WTC11 (cell line): ENCODE measurements at regions not wholly inside any gene's neighbourhood (a gene's known extent, or its start where the extent isn't known, plus 50 kb on each side); places are given as distances from the start of the nearest gene placed in this dataset.

Experiments used
- ATAC-seq: fragments of 200-7000 bp; cut with Tn5 transposase; 2 replicates; pipeline ENCODE4 v1.10.0; 2021; ENCODE audit warnings: mild to moderate bottlenecking, moderate library complexity
- CTCF ChIA-PET: fragments of 300-600 bp; sonication (Branson Sonifier 250); formaldehyde crosslinking; loops from one replicate; lab custom pipeline; 2021; ENCODE audit warnings: antibody characterized with exemption; lab: Charles Lee
- POLR2A ChIA-PET: fragments of 350-600 bp; sonication (Branson Sonifier 250); formaldehyde crosslinking; loops from one replicate; lab custom pipeline; 2021; ENCODE audit warnings: antibody characterized with exemption; lab: Charles Lee
- DNase-seq: peaks from one replicate; pipeline ENCODE4 v3.0.0; 2021; ENCODE audit warnings: low spot score
- H3K27ac Mint-ChIP-seq: 2 replicates; pipeline ENCODE4 v1.8.0; 2021; ENCODE audit warnings: mixed read lengths
- H3K27me3 Mint-ChIP-seq: 2 replicates; pipeline ENCODE4 v1.8.0; 2021; ENCODE audit warnings: low read depth, mild to moderate bottlenecking, moderate library complexity, mixed read lengths
- H3K36me3 Mint-ChIP-seq: 2 replicates; pipeline ENCODE4 v1.8.0; 2021; ENCODE audit warnings: mixed read lengths
- H3K4me1 Mint-ChIP-seq: 2 replicates; pipeline ENCODE4 v1.8.0; 2022; ENCODE audit warnings: mixed read lengths
- H3K4me3 Mint-ChIP-seq: 2 replicates; pipeline ENCODE4 v1.8.0; 2021; ENCODE audit warnings: mild to moderate bottlenecking, moderate library complexity, mixed read lengths
- H3K9me3 Mint-ChIP-seq: 2 replicates; pipeline ENCODE4 v1.8.0; 2021; ENCODE audit warnings: mixed read lengths
- CREB1 ChIP-seq: sonication (generic); formaldehyde crosslinking; IDR thresholded peaks from 2 replicates; pipeline ENCODE4 v1.8.0; 2023; ENCODE audit warnings: mild to moderate bottlenecking, missing genetic modification reagents
- E2F4 ChIP-seq: sonication (generic); formaldehyde crosslinking; IDR thresholded peaks from 2 replicates; pipeline ENCODE4 v1.8.1; 2022; ENCODE audit warnings: low read depth, mild to moderate bottlenecking, moderate library complexity, missing genetic modification reagents, borderline replicate concordance
- FOXK1 ChIP-seq: sonication (generic); formaldehyde crosslinking; IDR thresholded peaks from 2 replicates; pipeline ENCODE4 v1.8.0; 2022; ENCODE audit warnings: mild to moderate bottlenecking, moderate library complexity, missing genetic modification reagents
- GRHL2 ChIP-seq: fragments of 250-450 bp; sonication (Bioruptor Pico); IDR thresholded peaks from 2 replicates; pipeline ENCODE4 v1.8.0; 2022; ENCODE audit warnings: mild to moderate bottlenecking, moderate library complexity; ENCODE audit not compliant: insufficient replicate concordance, severe bottlenecking
- GTF2I ChIP-seq: fragments of 250-450 bp; sonication (Bioruptor Pico); conservative IDR thresholded peaks from 2 replicates; pipeline ENCODE4 v1.4.0; 2021; ENCODE audit warnings: mild to moderate bottlenecking
- IRF1 ChIP-seq: sonication (generic); formaldehyde crosslinking; IDR thresholded peaks from 2 replicates; pipeline ENCODE4 v1.8.0; 2023; ENCODE audit warnings: missing genetic modification reagents
- IRF2 ChIP-seq: sonication (generic); formaldehyde crosslinking; IDR thresholded peaks from 2 replicates; pipeline ENCODE4 v1.8.0; 2022; ENCODE audit warnings: low read depth, missing genetic modification reagents, borderline replicate concordance
- MYBL2 ChIP-seq: sonication (generic); formaldehyde crosslinking; IDR thresholded peaks from 2 replicates; pipeline ENCODE4 v1.8.1; 2023; ENCODE audit warnings: mild to moderate bottlenecking, moderate library complexity, missing genetic modification reagents
- NFE2L1 ChIP-seq: sonication (generic); formaldehyde crosslinking; IDR thresholded peaks from 2 replicates; pipeline ENCODE4 v1.8.1; 2023; ENCODE audit warnings: missing genetic modification reagents
- NFYB ChIP-seq: sonication (generic); formaldehyde crosslinking; conservative IDR thresholded peaks from 2 replicates; pipeline ENCODE4 v1.8.0; 2022; ENCODE audit warnings: low read depth, missing genetic modification reagents
- NR3C1 ChIP-seq: sonication (generic); formaldehyde crosslinking; conservative IDR thresholded peaks from 2 replicates; pipeline ENCODE4 v1.8.1; 2023; ENCODE audit warnings: low read depth, mild to moderate bottlenecking, missing genetic modification reagents
- SOX15 ChIP-seq: fragments of 250-450 bp; sonication (Bioruptor Pico); IDR thresholded peaks from 2 replicates; pipeline ENCODE4 v1.9.0; 2021; ENCODE audit warnings: mild to moderate bottlenecking
- TCF7 ChIP-seq: sonication (generic); formaldehyde crosslinking; IDR thresholded peaks from 2 replicates; pipeline ENCODE4 v1.8.0; 2022; ENCODE audit warnings: mild to moderate bottlenecking, low read depth, missing genetic modification reagents, moderate library complexity
- TEAD1 ChIP-seq: sonication (generic); formaldehyde crosslinking; IDR thresholded peaks from 2 replicates; pipeline ENCODE4 v1.8.0; 2022; ENCODE audit warnings: mild to moderate bottlenecking, missing genetic modification reagents
- TEAD4 ChIP-seq: sonication (generic); formaldehyde crosslinking; IDR thresholded peaks from 2 replicates; pipeline ENCODE4 v1.8.0; 2022; ENCODE audit warnings: mild to moderate bottlenecking, missing genetic modification reagents
- ZNF423 ChIP-seq: fragments of 250-450 bp; sonication (Bioruptor Pico); IDR thresholded peaks from 2 replicates; pipeline ENCODE4 v2.1.2; 2022; ENCODE audit warnings: mild to moderate bottlenecking, moderate library complexity
- ZNF425 ChIP-seq: fragments of 250-450 bp; sonication (Bioruptor Pico); conservative IDR thresholded peaks from 2 replicates; pipeline ENCODE4 v1.9.0; 2021; ENCODE audit warnings: mild to moderate bottlenecking
- TF ChIP-seq, protein P1 (sequence below): sonication (generic); formaldehyde crosslinking; IDR thresholded peaks from 2 replicates; pipeline ENCODE4 v1.8.0; 2022; ENCODE audit warnings: missing genetic modification reagents
- TF ChIP-seq, protein P2 (sequence below): sonication (generic); formaldehyde crosslinking; conservative IDR thresholded peaks from 2 replicates; pipeline ENCODE4 v1.8.1; 2022; ENCODE audit warnings: mild to moderate bottlenecking, missing genetic modification reagents
- TF ChIP-seq, protein P3 (sequence below): sonication (generic); formaldehyde crosslinking; IDR thresholded peaks from 2 replicates; pipeline ENCODE4 v1.8.0; 2023; ENCODE audit warnings: missing genetic modification reagents, mild to moderate bottlenecking, borderline replicate concordance

DNA sequence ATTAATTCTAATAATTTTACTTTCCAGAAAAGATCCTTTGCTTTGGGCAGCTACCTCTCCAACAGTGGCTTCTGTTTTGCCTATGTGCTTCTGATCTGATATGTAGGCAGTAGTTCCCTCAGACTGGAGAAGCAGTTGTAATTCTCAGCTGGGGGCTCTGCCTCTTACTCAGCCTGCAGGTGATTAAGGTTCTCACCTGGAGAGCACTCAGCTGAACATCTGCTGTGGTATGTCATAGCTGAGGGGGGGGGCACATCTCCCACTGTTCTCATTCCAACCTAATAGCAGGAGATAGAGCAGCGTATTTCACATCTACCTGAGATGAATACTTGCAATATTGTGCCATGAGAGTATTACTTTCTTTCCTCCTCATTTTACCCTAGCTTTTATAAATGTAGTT, 511.9 kb upstream of the CDH8 start:
- H3K27me3 Mint-ChIP-seq = no peaks in the 10 kb centered on the region
- ATAC-seq = peak; percentile 89
- CTCF ChIA-PET = interaction anchor here (1.1 kb wide), 1 partner anchor 139 kb away, joined by 4 read pairs; no protein-coding TSS in a partner anchor
- H3K4me3 Mint-ChIP-seq = no peak overlapping the region
- no peaks in the 10 kb centered on the region for H3K36me3 Mint-ChIP-seq
- peak; percentile 31 for DNase-seq
- peaks cover 20% of the 10 kb centered on the region for H3K4me1 Mint-ChIP-seq
- peaks cover 5% of the 10 kb centered on the region; the same call in 1 of the 2 replicates for H3K9me3 Mint-ChIP-seq
- TF ChIP-seq ZNF423 (CRISPR knock-in tag) (peak; percentile 69; the same call in 1 of the 2 replicates), CREB1 (CRISPR knock-in tag) (no peak)
- TF ChIP-seq, all 79 proteins: peak for 1
- H3K27ac Mint-ChIP-seq = no peak overlapping the region
- POLR2A ChIA-PET = no interaction called here

- POLR2A ChIA-PET = no interaction called here
- Mint-ChIP-seq H3K27me3 (no peaks in the 10 kb centered on the region), H3K4me3 (no peak overlapping the region), H3K4me1 (peaks cover 20% of the 10 kb centered on the region), H3K36me3 (no peaks in the 10 kb centered on the region), H3K27ac (no peak overlapping the region), H3K9me3 (peaks cover 2% of the 10 kb centered on the region; the same call in 1 of the 2 replicates)
- TF ChIP-seq TEAD1 (CRISPR knock-in tag) = no peak
- TF ChIP-seq MYBL2 (CRISPR knock-in tag) = no peak
- no peak for TF ChIP-seq NFE2L1
- TF ChIP-seq, protein P1, sequence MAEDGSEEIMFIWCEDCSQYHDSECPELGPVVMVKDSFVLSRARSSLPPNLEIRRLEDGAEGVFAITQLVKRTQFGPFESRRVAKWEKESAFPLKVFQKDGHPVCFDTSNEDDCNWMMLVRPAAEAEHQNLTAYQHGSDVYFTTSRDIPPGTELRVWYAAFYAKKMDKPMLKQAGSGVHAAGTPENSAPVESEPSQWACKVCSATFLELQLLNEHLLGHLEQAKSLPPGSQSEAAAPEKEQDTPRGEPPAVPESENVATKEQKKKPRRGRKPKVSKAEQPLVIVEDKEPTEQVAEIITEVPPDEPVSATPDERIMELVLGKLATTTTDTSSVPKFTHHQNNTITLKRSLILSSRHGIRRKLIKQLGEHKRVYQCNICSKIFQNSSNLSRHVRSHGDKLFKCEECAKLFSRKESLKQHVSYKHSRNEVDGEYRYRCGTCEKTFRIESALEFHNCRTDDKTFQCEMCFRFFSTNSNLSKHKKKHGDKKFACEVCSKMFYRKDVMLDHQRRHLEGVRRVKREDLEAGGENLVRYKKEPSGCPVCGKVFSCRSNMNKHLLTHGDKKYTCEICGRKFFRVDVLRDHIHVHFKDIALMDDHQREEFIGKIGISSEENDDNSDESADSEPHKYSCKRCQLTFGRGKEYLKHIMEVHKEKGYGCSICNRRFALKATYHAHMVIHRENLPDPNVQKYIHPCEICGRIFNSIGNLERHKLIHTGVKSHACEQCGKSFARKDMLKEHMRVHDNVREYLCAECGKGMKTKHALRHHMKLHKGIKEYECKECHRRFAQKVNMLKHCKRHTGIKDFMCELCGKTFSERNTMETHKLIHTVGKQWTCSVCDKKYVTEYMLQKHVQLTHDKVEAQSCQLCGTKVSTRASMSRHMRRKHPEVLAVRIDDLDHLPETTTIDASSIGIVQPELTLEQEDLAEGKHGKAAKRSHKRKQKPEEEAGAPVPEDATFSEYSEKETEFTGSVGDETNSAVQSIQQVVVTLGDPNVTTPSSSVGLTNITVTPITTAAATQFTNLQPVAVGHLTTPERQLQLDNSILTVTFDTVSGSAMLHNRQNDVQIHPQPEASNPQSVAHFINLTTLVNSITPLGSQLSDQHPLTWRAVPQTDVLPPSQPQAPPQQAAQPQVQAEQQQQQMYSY (CRISPR knock-in tag) = no peak
- no peak for TF ChIP-seq TCF7 (CRISPR knock-in tag)
- no peak for TF ChIP-seq GTF2I (CRISPR knock-in tag)
- CTCF ChIA-PET = interaction anchor here (1.8 kb wide), 1 partner anchor 138 kb away, joined by 6 read pairs; no protein-coding TSS in a partner anchor
- ATAC-seq = no peak
- DNase-seq = no peak
Measured at GRCh38 chr16:62546701-62547100, 510.5 kb upstream of the CDH8 start.

- Mint-ChIP-seq H3K36me3 (no peaks in the 10 kb centered on the region), H3K27me3 (no peaks in the 10 kb centered on the region), H3K4me1 (peaks cover 17% of the 10 kb centered on the region), H3K4me3 (no peak overlapping the region), H3K9me3 (no peaks in the 10 kb centered on the region), H3K27ac (no peak overlapping the region)
- POLR2A ChIA-PET = interaction anchor here (0.8 kb wide), 1 partner anchor 745 kb away, joined by 4 read pairs; no protein-coding TSS in a partner anchor
- CTCF ChIA-PET = interaction anchor here (0.6 to 1.8 kb wide), 13 partner anchors 10 to 745 kb away, joined by 3 to 24 read pairs (median 4); no protein-coding TSS in a partner anchor
- peak; percentile 72 for ATAC-seq
- peak; percentile 14 for DNase-seq
- TF ChIP-seq, protein P2, sequence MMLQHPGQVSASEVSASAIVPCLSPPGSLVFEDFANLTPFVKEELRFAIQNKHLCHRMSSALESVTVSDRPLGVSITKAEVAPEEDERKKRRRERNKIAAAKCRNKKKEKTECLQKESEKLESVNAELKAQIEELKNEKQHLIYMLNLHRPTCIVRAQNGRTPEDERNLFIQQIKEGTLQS = no peak
- no peak for TF ChIP-seq SOX15
- no peak for TF ChIP-seq ZNF425 (CRISPR knock-in tag)
- TF ChIP-seq, protein P3, sequence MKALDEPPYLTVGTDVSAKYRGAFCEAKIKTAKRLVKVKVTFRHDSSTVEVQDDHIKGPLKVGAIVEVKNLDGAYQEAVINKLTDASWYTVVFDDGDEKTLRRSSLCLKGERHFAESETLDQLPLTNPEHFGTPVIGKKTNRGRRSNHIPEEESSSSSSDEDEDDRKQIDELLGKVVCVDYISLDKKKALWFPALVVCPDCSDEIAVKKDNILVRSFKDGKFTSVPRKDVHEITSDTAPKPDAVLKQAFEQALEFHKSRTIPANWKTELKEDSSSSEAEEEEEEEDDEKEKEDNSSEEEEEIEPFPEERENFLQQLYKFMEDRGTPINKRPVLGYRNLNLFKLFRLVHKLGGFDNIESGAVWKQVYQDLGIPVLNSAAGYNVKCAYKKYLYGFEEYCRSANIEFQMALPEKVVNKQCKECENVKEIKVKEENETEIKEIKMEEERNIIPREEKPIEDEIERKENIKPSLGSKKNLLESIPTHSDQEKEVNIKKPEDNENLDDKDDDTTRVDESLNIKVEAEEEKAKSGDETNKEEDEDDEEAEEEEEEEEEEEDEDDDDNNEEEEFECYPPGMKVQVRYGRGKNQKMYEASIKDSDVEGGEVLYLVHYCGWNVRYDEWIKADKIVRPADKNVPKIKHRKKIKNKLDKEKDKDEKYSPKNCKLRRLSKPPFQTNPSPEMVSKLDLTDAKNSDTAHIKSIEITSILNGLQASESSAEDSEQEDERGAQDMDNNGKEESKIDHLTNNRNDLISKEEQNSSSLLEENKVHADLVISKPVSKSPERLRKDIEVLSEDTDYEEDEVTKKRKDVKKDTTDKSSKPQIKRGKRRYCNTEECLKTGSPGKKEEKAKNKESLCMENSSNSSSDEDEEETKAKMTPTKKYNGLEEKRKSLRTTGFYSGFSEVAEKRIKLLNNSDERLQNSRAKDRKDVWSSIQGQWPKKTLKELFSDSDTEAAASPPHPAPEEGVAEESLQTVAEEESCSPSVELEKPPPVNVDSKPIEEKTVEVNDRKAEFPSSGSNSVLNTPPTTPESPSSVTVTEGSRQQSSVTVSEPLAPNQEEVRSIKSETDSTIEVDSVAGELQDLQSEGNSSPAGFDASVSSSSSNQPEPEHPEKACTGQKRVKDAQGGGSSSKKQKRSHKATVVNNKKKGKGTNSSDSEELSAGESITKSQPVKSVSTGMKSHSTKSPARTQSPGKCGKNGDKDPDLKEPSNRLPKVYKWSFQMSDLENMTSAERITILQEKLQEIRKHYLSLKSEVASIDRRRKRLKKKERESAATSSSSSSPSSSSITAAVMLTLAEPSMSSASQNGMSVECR = no peak
- TF ChIP-seq NFYB (CRISPR knock-in tag) = no peak
- TF ChIP-seq FOXK1 (CRISPR knock-in tag) = no peak
- TF ChIP-seq GRHL2 (CRISPR knock-in tag) = no peak
- no peak for TF ChIP-seq E2F4 (CRISPR knock-in tag)
- TF ChIP-seq IRF2 (CRISPR knock-in tag) = no peak
- no peak for TF ChIP-seq IRF1 (CRISPR knock-in tag)
- TF ChIP-seq NR3C1 (CRISPR knock-in tag) = no peak
- no peak for TF ChIP-seq TEAD4 (CRISPR knock-in tag)
Measured at GRCh38 chr16:62545039-62545438, 508.8 kb upstream of the CDH8 start.
